ENCODE measurements at regions not wholly inside any gene's neighbourhood (a gene's known extent, or its start where the extent isn't known, plus 50 kb on each side); places are given as distances from the start of the nearest gene placed in this dataset.
"Not testable (repeated sequence)": the region's sequence is repeated elsewhere in the genome, so short reads cannot be mapped to it uniquely, and the experiment has no call there.

DNA sequence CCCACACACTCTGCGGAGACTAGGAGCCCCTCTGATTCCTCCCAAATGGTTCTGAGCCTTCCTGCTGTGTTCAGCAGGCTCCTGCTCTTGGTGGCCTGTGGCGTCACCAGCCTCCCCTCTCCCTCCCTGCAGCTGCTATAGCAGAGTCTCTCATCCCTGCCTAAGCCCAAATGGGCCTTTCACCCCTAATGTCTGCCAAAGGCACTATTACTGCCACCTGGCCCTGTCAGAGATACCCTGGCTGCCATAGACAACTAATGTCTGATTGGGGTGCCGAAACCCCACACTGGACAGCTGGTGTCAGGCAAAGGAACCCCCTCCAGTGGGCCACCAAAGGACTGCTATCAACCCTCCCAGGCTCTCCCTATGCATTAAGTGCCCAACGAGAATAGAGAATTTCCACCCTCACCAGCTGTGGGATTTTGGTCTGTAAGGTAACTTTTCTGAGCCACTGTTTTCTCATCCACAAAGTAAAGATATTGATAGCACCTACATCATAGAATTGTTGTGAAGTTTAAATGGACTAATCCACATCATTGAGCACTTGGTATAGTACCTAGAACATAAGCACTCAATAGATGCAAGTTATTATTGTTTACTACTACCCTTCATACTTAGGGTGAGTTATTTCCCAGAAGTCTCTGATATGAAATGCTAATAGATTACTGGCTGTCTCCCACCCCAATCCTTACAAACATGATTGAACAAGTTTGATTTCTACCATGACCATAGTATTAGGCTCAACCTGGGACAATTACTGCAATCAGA, 421.3 kb downstream of the MID1IP1 start:
- DNase-seq (ENCODE audit: low spot score), result no peak

- no peak for DNase-seq (ENCODE audit: low spot score)
Observed at GRCh38 chrX:39226251-39226650, 425.0 kb downstream of the MID1IP1 start.

DNA sequence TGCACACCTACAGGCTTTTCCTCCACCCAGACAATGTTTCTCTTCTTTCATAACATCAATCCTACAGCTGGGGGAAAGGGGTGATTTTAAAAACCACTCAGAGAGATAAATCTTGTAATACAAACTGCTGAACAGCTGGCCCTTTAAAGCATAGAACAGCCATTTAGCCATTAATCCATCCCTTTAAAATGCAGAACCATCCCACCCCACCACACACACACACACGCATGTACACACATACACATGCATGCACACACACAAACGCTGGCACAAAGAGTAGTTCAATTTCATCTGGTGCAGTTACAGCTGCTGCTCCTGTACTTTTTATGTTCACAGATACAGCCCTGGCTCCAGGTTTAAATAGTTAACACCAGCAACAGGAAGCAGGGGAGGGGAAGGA, 426.1 kb downstream of the MID1IP1 start:
- no peak for DNase-seq (ENCODE audit: low spot score)

GRCh38 chrX:39238006-39238405, 436.7 kb downstream of the MID1IP1 start:
- DNase-seq (ENCODE audit: low spot score), result no peak

DNA sequence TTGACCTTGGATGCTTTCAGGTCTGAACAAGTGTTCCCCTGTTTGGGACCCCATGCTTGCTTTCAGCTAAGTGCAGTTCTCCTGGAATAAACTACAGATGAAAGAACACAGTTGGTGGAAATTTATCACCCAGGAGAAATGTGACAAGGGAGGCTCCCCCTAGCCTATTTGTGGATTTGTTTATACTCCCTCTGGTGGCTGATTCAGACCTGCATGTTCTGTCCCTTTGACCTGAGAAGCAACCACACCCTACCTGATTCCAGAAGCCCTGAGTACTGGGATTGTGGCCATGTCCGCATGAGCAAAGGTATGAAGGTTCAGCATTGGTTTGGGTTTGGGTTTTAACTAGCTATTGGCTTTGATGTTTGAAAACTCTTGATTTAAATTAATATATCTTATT, 440.9 kb downstream of the MID1IP1 start:
- DNase-seq (ENCODE audit: low spot score), result peak; percentile 3

GRCh38 chrX:39244147-39244546, 442.9 kb downstream of the MID1IP1 start:
- DNase-seq (ENCODE audit: low spot score), result no peak

GRCh38 chrX:39245024-39245423, 443.8 kb downstream of the MID1IP1 start:
- no peak for DNase-seq (ENCODE audit: low spot score)

DNA sequence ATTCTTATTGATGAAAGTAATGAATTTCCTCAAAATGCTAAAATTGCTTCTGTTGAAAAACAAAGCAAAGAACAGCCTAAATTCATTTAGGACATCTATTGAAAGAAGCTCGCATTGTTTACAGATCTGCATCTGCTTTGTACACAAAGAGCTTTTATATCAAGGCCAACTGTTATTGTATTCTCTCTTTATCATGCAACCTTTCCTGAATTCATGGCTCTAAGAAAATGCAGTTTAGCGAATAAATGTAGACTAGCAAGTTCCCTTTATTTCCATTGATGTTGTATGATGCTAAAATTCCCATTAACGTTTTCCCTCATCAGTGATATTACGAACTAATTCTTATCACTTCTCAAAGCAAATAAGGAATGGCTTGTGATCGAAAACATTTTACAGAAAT, 446.3 kb downstream of the MID1IP1 start:
- DNase-seq (ENCODE audit: low spot score), result no peak

DNA sequence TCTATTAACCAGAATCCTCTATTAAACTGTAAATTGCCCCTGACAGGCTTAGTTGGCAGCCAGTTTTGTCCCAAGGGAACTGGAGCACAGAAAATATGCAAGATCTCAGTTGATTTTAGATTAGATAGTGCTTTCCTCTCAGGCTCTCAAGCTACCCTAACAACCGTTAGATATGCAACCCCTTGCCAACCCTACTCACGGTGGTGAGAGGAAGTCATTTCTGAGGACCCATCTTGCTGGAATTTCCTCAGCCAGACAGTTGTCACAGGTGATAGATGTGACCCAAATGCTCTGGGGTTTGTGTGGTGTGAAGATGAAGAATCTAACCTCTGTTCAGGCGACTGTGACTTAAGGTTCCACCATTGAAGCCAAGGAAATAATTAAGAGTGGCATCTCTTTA, 447.1 kb downstream of the MID1IP1 start:
- DNase-seq (ENCODE audit: low spot score), result no peak

DNA sequence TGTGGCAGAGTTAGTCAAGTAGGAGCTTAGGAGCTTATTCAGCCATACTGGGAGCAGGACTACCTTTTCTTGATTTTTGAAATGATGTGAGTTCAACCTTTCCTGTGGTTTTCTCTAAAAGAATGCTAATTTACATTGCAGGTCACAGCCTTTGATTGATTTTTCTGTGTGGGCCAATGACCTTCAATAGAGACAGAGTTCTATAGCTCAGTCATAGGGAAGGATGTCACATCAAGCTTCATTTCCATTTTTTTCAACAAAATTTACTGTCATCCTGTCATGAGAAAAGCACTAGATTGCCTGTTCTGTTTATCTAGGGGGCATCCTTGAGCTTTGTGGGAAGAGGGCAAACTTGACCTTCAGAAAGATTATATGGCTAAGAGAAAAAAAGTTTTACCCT, 448.7 kb downstream of the MID1IP1 start:
- DNase-seq (ENCODE audit: low spot score), result no peak

GRCh38 chrX:39251995-39252394, 450.7 kb downstream of the MID1IP1 start:
- DNase-seq (ENCODE audit: low spot score), result no peak

- no peak for DNase-seq (ENCODE audit: low spot score)
Observed at GRCh38 chrX:39253551-39253950, 452.3 kb downstream of the MID1IP1 start.

DNA sequence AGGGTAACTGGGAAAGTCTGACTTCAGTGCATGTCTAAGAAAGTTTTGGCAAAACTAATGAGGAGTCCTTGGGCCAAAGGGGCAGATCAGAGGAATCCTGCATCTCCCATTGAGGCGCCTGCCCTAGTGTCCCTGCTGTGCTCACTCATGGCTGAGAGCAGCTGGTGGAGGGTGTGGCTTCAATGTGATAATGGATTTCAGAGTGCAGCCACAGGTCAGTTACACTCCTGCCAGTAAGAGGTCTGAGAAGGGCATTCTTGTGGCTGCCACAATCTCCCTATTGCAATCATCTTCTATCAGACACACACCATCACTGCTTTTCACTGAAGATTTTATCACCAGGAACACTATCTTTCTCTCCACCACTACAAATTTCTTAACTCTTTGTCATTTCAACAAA, 457.1 kb downstream of the MID1IP1 start:
- DNase-seq (ENCODE audit: low spot score), result no peak

- DNase-seq (ENCODE audit: low spot score), result no peak
Observed at GRCh38 chrX:39260965-39261364, 459.7 kb downstream of the MID1IP1 start.

DNA sequence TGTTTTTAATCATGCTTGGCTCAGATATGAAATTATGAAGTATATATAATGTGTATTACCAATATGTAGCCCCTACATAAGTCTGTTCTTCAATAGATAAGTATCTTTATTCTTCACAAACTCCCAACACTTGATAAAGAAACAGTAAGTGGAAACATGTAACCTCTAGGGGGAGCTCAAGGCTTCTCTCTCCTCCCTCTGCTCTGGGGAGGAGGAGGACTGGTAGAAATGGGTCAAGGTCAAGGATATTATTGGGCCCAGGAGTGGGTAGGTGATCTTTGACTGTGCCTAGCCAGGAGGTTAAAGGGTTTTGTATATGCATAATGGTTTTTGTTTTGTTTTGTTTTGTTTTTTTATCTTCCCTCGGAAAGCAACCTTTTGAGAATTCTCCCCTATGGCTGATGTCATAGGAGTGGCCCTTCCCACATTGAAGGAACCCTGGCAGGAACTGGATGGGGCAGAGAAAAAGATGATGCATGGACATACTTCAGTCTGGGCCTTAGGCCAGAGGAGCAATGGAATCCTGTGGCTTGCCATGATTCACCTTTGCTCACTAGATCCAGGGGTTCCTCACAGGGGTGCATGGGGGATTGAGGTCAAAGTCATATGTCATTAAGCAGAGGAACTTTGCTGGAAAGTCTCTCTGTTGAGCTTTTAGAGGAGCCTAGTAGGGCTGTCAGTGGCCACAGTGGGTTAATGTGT, 460.3 kb downstream of the MID1IP1 start:
- DNase-seq (ENCODE audit: low spot score), result no peak

DNA sequence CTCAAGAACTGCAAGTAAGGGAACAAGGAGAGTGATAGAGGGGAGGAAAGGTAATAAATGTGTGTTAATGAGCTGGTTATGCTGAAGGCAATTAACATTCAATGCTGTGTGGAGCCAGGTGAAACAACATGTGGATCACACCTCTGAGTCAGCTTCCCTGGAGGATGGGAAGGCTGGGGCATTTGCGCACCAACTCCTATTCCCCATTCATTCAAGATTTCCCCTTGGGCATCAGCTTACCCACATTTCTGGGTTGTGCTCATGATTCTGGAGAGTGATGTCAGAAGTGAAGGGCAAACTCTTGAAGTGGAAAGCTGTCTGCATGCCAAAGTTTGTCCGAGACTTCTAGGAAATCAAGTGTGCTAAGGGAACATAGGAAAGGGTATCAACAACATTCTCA, 461.4 kb downstream of the MID1IP1 start:
- DNase-seq (ENCODE audit: low spot score), result no peak

DNA sequence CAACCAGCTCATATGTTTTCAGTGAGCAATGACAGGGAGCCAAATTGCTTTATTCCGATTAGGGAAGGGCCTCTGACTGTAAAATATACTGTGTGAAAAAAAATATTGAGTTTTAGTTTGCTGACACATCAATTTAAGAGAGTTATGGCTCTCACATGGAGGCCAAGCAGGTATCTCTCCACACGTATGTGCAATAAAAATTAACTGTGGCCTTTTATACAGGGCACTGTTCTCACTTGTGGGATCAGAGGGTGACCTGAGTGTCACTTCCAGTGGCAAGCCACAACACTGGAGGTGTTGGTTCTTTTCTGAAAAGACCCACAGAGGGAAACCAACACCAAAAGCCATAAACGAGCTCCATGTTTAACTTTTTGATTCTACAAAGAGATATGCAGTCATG, 462.8 kb downstream of the MID1IP1 start:
- no peak for DNase-seq (ENCODE audit: low spot score)

DNA sequence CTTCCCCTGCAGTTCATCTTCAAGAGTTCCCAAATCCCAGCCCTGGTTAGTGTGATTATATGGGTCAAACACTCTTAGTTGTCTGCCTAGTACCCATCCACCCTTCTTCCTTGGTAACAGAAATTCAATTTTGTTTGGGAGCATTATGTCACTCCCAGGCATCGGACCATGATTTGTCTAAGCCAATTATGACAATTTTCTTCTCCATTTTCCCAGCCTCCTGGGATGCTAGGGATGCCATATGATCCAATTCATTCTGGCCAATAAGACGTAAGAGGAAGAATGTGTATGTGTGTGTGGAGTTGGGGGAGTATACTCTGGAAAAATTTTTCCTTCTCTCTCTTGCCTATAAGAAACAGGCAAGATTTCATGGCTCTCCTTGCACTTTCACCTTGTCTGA, 465.9 kb downstream of the MID1IP1 start:
- no peak for DNase-seq (ENCODE audit: low spot score)

GRCh38 chrX:39268207-39268606, 466.9 kb downstream of the MID1IP1 start:
- DNase-seq (ENCODE audit: low spot score), result no peak

DNA sequence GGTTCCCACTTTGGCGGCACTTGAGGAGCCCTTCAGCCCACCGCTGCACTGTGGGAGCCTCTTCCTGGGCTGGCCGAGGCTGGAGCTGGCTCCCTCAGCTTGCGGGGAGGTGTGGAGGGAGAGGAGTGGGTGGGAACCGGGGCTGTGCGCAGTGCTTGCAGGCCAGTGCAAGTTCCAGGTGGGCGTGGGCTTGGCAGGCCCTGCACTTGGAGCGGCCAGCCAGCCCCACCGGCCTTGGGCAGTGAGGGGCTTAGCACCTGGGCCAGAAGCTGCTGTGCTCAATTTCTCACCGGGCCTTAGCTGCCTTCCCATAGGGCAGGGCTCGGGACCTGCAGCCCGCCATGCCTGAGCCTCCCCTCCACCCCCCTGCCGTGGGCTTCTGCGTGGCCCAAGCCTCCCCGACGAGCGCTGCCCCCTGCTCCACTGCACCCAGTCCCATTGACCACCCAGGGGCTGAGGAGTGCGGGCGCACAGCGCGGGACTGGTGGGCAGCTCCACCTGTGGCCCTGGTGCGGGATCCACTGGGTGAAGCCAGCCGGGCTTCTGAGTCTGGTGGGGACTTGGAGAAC, 474.3 kb downstream of the MID1IP1 start:
- DNase-seq (ENCODE audit: low spot score), result no peak

DNA sequence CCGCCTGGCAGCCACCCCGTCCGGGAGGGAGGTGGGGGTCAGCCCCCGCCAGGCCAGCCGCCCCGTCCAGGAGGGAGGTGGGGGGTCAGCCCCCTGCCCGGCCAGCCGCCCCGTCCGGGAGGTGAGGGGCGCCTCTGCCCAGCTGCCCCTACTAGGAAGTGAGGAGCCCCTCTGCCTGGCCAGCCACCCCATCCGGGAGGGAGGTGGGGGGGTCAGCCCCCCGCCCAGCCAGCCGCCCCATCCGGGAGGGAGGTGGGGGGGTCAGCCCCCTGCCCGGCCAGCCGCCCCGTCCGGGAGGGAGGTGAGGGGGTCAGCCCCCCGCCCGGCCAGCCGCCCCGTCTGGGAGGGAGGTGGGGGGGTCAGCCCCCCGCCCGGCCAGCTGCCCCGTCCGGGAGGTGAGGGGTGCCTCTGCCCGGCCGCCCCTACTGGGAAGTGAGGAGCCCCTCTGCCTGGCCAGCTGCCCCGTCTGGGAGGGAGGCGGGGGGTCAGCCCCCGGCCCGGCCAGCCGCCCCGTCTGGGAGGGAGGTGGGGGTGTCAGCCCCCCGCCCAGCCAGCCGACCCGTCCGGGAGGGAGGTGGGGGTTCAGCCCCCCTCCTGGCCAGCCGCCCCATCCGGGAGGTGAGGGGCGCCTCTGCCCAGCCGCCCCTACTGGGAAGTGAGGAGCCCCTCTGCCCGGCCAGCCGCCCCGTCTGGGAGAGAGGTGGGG, 476.6 kb downstream of the MID1IP1 start:
- not testable (repeated sequence) for DNase-seq (ENCODE audit: low spot score)

DNA sequence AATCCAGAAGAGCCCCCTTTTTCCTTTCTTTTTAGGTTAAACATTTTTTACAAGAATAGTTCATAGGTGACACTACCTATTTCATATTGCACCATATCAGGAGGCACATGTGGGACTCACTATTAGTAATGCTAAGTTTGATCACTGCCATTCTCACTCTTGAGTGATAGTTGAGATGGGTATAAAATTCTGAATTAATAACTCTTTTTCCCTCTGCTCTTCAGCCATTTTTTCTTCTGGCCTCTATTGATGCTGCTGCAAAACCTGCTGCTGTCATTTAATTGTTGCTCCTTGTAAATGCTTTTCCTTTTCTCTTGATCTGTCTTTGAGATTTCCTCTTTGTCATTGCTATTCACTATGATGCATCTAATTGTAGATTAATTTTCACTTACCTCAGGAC, 482.0 kb downstream of the MID1IP1 start:
- no peak for DNase-seq (ENCODE audit: low spot score)

GRCh38 chrX:39288592-39288991, 487.3 kb downstream of the MID1IP1 start:
- DNase-seq (ENCODE audit: low spot score), result no peak
